Aorta (tissue), 5 donors: ENCODE measurements at regions not wholly inside any gene's neighbourhood (a gene's known extent, or its start where the extent isn't known, plus 50 kb on each side); places are given as distances from the start of the nearest gene placed in this dataset.

Experiments
- ATAC-seq: fragments of 200-7000 bp; cut with Tn5 transposase; one replicate; pipeline ENCODE4 v1.9.1; 2022; ENCODE audit warnings: moderate library complexity; ENCODE audit not compliant: low FRiP score
- DNase-seq, 2 donors: peaks; one replicate each; pipeline ENCODE4 v3.0.0-alpha.2; 2020
- H3K27ac ChIP-seq, 2 donors: one replicate each; pipeline ENCODE4 v1.5.1; 2013; ENCODE audit warnings: low read length in 2 of 2, mild to moderate bottlenecking in 2 of 2, moderate library complexity in 2 of 2, control low read depth in 1 of 2, inconsistent platforms in 1 of 2, low read depth in 1 of 2
- H3K27me3 ChIP-seq, 2 donors: one replicate each; pipeline ENCODE4 v1.6.1; 2013; ENCODE audit warnings: control low read depth in 1 of 2, low read length in 1 of 2, mild to moderate bottlenecking in 1 of 2, moderate library complexity in 1 of 2; ENCODE audit not compliant: insufficient read depth in 2 of 2, control insufficient read depth in 1 of 2
- H3K36me3 ChIP-seq, 2 donors: one replicate each; pipeline ENCODE4 v1.6.1; 2013; ENCODE audit warnings: control low read depth in 1 of 2, low read length in 1 of 2, mild to moderate bottlenecking in 1 of 2; ENCODE audit not compliant: insufficient read depth in 2 of 2, control insufficient read depth in 1 of 2
- H3K4me1 ChIP-seq, 2 donors: one replicate each; pipeline ENCODE4 v1.6.1; 2013; ENCODE audit warnings: low read length in 2 of 2, control low read depth in 1 of 2, mild to moderate bottlenecking in 1 of 2, moderate library complexity in 1 of 2; ENCODE audit not compliant: insufficient read depth in 2 of 2, control insufficient read depth in 1 of 2
- H3K4me3 ChIP-seq, 2 donors: one replicate each; pipeline ENCODE4 v1.5.1; 2013; ENCODE audit warnings: low read length in 2 of 2, control low read depth in 1 of 2, mild to moderate bottlenecking in 1 of 2
- H3K9me3 ChIP-seq: one replicate; pipeline ENCODE4 v1.6.1; 2013; ENCODE audit warnings: mild to moderate bottlenecking, low read length; ENCODE audit not compliant: control insufficient read depth
- WGBS, 2 donors: extraction: QIAGEN DNeasy Blood & Tissue Kit; methylation state at CpG; one replicate each; pipeline ENCODE4 v1.1.7; 2013; 5-methylcytosine and 5-hydroxymethylcytosine counted together
- intact Hi-C, 2 donors: fragments of 100-400 bp; cut with DNase I; formaldehyde crosslinking; loops; one replicate each; pipeline versions ENCODE4 v1.14.2 to v1.15.0; 2022
- donor health status: healthy with polysubstance abuse.
- donor health status: Bipolar disorder and iron deficiency.
- donor health status: DM: no; HTN: no; CAD: no.
- donor health status: DM: no; HTN: no; CAD: no.
- donor health status: DM: yes; HTN: yes; CAD: no.

DNA sequence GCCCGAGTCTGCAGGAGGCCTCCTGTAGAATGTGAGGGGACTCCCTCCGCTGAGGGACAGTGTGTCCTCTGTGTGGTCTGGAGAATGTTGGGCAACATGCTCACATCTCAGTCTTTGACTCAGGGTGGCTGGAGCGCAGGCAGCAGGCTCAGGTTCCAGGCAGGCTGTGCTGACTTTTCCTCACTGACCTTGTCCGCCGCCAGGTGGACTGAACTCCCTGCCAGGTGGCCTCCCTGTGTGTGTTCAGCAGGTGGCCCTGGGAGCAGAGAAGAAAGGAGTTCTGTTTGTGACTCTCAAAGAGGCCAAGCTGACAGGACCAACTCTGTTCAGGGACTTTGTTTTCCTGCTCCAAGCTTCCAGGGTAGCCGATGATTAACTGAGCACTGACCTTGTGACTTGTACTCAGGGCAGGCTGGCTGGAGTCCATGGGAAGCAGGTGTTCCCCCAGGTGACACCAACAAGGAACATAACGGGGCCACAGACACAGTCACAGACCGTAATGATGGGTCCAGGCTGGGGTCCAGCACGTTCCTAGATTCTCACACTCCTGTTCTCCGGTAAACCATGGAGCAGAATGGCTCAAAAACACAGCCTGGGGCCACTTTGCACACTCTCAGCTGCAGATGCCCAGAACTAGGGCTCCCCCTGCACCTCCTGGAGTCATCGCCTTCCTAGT lies 439.8 kb downstream of the RNF144A start:
- 95 to 97% methylated on average over 11 of the region's 11 CpGs for WGBS, 2 donors
- DNase-seq = no peak
- no peaks in the 10 kb centered on the region for H3K4me1 ChIP-seq
- ATAC-seq = no peak
- H3K36me3 ChIP-seq = no peaks in the 10 kb centered on the region
- H3K27me3 ChIP-seq = no peaks in the 10 kb centered on the region
- intact Hi-C loops = no loop called here
- peaks cover 3% of the 10 kb centered on the region for H3K9me3 ChIP-seq
- H3K4me3 ChIP-seq = no peak overlapping the region
- H3K27ac ChIP-seq = no peak overlapping the region

GRCh38 chr2:7357993-7358392 lies 440.8 kb downstream of the RNF144A start:
- Histone ChIP-seq H3K36me3 (no peaks in the 10 kb centered on the region), H3K9me3 (peaks cover 3% of the 10 kb centered on the region), H3K27me3 (no peaks in the 10 kb centered on the region), H3K4me1 (no peaks in the 10 kb centered on the region), H3K27ac (no peak overlapping the region), H3K4me3 (no peak overlapping the region)
- intact Hi-C loops = no loop called here
- DNase-seq = no peak
- WGBS, 2 donors = 98 to 100% methylated on average over 2 of the region's 2 CpGs
- ATAC-seq = no peak

DNA sequence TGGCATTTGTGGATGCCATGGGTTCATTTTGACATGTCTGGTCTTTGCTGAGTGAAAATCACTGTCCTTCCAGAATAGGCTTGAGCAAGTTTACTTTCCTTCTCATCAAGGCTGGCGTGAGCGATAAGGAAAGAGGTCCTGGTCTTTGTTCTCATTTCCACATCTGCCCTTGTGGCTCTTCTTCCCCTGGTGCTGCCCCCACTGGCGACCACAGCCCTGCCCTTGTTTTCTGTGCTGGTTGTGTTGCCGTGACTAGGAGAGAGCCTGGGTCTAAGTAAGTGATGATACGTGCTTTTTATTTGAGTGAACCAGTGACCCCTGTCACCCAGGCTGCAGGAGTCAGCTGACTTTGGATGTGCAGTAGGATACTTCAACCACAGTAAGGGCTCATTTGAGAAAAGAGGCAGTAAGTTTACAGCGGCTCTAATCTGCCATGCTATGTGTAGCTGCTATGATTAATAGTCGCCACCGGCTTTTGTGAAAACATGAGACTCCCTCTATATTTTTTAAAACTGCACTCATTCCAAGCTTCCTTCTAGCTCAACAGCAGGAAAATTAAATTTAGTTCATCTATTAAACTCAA lies 441.7 kb downstream of the RNF144A start:
- Histone ChIP-seq H3K4me1 (no peaks in the 10 kb centered on the region), H3K9me3 (peaks cover 3% of the 10 kb centered on the region), H3K27ac (no peak overlapping the region), H3K36me3 (no peaks in the 10 kb centered on the region), H3K4me3 (no peak overlapping the region), H3K27me3 (no peaks in the 10 kb centered on the region)
- ATAC-seq = no peak
- 55 to 63% methylated on average over 8 of the region's 8 CpGs for whole genome bisulfite sequencing, 2 donors
- intact Hi-C loops = no loop called here
- DNase-seq = no peak

DNA sequence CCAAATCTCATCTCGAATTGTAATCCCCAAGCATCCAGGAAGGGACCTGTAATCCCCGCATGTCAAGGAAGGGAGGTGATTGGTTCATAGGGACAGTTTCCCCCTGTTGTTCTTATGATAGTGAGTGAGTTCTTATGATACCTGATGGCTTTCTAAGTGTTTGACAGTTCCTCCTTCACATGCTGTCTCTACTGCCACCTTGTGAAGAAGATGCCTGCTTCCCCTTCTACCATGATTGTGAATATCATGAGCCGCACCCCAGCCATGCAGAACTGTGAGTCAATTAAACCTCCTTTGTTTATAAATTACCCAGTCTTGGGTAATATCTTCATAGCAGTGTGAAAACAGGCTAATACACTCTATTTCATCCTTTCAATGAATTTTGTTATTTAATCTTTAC lies 446.7 kb downstream of the RNF144A start:
- 77 to 93% methylated on average over 3 of the region's 3 CpGs for WGBS, 2 donors
- intact Hi-C loops = no loop called here
- H3K27me3 ChIP-seq = no peaks in the 10 kb centered on the region
- ATAC-seq = no peak
- H3K4me1 ChIP-seq = no peaks in the 10 kb centered on the region
- DNase-seq = no peak
- peaks cover 1% of the 10 kb centered on the region for H3K9me3 ChIP-seq
- no peak overlapping the region for H3K4me3 ChIP-seq
- H3K36me3 ChIP-seq = no peaks in the 10 kb centered on the region
- H3K27ac ChIP-seq = no peak overlapping the region

DNA sequence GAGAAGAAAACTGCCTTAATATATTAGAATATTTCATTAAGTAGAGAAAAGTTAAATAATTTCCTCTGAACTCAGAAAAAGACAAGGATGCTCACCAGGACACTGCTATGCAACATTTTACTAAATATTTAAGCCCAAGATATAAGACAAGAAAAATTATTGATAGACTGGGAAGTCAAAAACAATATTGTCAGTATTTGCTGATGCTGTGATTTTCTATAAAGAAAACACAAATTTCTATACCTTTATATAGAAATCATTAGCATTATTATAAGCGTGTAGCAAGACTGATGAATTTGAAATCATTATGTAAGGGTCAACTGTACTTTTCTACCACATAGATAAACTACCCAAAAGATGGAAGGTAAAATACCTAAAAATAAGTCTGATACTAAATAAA lies 451.0 kb downstream of the RNF144A start:
- no peaks in the 10 kb centered on the region for H3K36me3 ChIP-seq
- intact Hi-C loops = no loop called here
- ATAC-seq = no peak
- WGBS, 2 donors = 94 to 96% methylated on average over 1 of the region's 1 CpG
- H3K27me3 ChIP-seq = no peaks in the 10 kb centered on the region
- no peak overlapping the region for H3K27ac ChIP-seq
- no peak for DNase-seq
- no peak overlapping the region for H3K4me3 ChIP-seq
- H3K9me3 ChIP-seq = peaks cover 1% of the 10 kb centered on the region
- no peaks in the 10 kb centered on the region for H3K4me1 ChIP-seq

DNA sequence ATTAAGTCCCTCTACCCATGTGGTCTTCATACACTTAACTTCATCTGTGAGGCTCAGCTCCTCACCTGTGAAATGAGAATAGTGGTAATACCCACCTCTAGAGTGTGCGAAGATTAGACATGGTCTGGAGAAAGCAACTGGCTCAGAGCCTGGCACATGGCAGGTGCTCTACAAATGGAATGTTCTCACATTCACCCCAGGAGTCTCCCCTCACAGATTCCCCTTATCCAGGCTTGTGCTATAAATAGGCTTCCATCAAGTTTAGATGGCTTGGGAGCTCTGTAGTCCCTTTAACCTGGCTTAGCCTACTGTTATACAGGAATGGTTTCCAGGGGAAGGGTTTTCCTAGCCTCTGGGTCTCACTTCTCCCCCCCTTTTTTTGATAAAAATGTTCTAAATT lies 455.9 kb downstream of the RNF144A start:
- no peaks in the 10 kb centered on the region for H3K4me1 ChIP-seq

DNA sequence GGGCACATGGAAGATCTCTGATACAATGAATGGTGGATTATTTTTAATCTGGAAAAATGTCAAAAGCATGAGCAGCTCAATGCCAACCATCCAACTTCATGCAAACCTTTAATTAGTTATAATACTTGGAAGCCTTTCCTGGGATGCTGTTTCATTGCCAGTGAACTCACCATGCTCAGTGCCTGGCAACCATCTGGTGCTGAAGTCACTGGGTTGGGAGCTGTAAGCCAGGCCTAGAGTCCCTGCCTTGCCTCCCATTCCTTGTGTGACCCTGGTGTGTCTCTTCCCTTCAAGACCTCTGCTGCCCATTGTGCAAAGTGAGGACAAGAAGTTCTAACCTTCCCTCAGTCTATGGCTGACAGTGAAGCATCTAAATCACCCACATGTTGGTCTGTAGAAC lies 458.7 kb downstream of the RNF144A start:
- Histone ChIP-seq H3K4me1 (no peaks in the 10 kb centered on the region), H3K4me3 (no peak overlapping the region), H3K36me3 (no peaks in the 10 kb centered on the region), H3K9me3 (no peaks in the 10 kb centered on the region), H3K27me3 (no peaks in the 10 kb centered on the region), H3K27ac (no peak overlapping the region)
- intact Hi-C loops = no loop called here
- no peak for ATAC-seq
- DNase-seq = no peak

More for the DNA sequence above, 455.9 kb downstream of the RNF144A start:
- ATAC-seq (no peak), DNase-seq (no peak)
- H3K9me3 ChIP-seq = peaks cover 1% of the 10 kb centered on the region
- 96% methylated on average over 1 of the region's 1 CpG for WGBS, 2 donors
- intact Hi-C loops = no loop called here
- no peaks in the 10 kb centered on the region for H3K36me3 ChIP-seq
- H3K4me3 ChIP-seq = no peak overlapping the region
- H3K27ac ChIP-seq = no peak overlapping the region
- H3K27me3 ChIP-seq = no peaks in the 10 kb centered on the region

DNA sequence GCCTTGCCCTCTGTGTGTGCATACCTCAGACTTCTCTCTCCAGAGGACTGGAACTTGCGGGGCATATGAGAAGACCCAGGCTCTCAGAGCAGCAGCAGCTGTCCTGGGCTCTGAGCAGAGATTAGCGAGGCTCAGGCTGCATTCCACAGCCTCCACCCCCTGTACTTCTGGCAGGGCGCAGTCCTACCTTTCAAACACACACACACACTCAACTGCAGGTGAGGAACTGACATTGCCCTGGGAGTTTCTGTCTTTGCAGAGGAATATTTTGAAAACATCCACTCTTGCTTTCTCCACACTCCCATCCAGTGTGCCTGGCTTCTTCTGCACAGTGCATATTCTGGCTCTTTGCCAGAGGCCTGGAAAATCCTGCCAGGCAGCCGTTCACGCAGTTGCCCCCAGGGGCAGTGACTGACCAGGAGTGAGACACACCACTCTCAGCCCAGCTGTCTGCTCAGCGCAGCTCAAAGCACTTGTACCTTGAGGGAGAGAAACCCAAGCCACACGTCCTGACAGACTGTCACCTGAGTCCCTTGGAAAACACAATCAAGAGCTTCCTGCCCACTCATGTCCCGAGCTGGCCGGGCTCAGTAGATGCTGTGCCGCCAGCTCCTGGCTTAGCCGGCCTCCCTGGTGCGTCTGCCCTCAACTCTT lies 460.8 kb downstream of the RNF144A start:
- Histone ChIP-seq H3K9me3 (no peaks in the 10 kb centered on the region), H3K27ac (no peak overlapping the region), H3K4me3 (no peak overlapping the region), H3K4me1 (no peaks in the 10 kb centered on the region), H3K36me3 (no peaks in the 10 kb centered on the region), H3K27me3 (no peaks in the 10 kb centered on the region)
- DNase-seq (no peak), ATAC-seq (no peak)
- intact Hi-C loops = no loop called here
- WGBS, 2 donors = 44 to 45% methylated on average over 12 of the region's 12 CpGs

DNA sequence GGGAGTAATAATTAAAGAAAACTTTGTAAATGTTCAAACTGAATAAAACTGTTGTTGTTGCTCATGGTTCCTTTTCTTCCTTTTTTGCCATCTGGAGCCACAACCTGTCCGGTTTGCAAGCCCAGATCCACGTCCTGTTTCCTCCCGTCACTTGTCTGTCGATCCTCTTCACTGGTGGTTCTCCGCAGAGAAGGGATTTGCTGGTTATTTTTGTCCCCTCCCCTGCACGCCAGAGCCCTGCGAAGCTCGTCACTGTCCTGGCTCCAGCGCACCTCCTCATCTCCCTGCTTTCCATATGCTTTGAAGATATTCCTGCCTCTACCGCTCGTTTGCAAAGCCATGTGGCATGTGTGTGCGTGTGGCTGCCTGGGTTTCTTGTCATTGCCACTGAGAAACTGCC lies 461.4 kb downstream of the RNF144A start:
- Histone ChIP-seq H3K4me3 (no peak overlapping the region), H3K27me3 (no peaks in the 10 kb centered on the region), H3K27ac (no peak overlapping the region), H3K36me3 (no peaks in the 10 kb centered on the region), H3K9me3 (no peaks in the 10 kb centered on the region), H3K4me1 (no peaks in the 10 kb centered on the region)
- ATAC-seq (no peak), DNase-seq (no peak)
- intact Hi-C loops = no loop called here
- 87 to 90% methylated on average over 12 of the region's 12 CpGs for WGBS, 2 donors
